H1 (cell line): ENCODE measurements at regions not wholly inside any gene's neighbourhood (a gene's known extent, or its start where the extent isn't known, plus 50 kb on each side); places are given as distances from the start of the nearest gene placed in this dataset.

Source experiments
- CTCF ChIA-PET: fragments of 300-600 bp; sonication (Branson Sonifier 250); formaldehyde crosslinking; loops from one replicate; lab custom pipeline; 2021; ENCODE audit not compliant: partially characterized antibody; lab: Charles Lee
- POLR2A ChIA-PET: fragments of 300-600 bp; sonication (Branson Sonifier 250); formaldehyde crosslinking; loops from one replicate; lab custom pipeline; 2021; ENCODE audit warnings: inconsistent platforms; ENCODE audit not compliant: partially characterized antibody; lab: Charles Lee
- DNase-seq, 2 experiments: peaks; one replicate each; pipeline versions ENCODE4 v3.0.0 to v3.0.0-alpha.2; 2010 to 2022; ENCODE audit warnings: low spot score in 2 of 2, low read depth in 1 of 2, mixed read lengths in 1 of 2
- FAIRE-seq: peaks from 2 replicates; lab custom pipeline; 2011; peaks lifted over from hg19 to GRCh38; lab: Jason Lieb, UNC
- H2AFZ ChIP-seq: 2 replicates; pipeline ENCODE4 v1.8.1; 2012; ENCODE audit warnings: low read length, inconsistent platforms
- H2AK5ac ChIP-seq: 2 replicates; pipeline ENCODE4 v1.6.1; 2013; ENCODE audit warnings: low read depth, low read length
- H2BK120ac ChIP-seq: replicated peaks from 2 replicates; pipeline ENCODE3; 2013; ENCODE audit warnings: low read depth, low read length, inconsistent platforms
- H2BK12ac ChIP-seq: 2 replicates; pipeline ENCODE4 v1.6.1; 2013; ENCODE audit warnings: low read depth, low read length
- H2BK15ac ChIP-seq: 2 replicates; pipeline ENCODE4 v1.6.1; 2013; ENCODE audit warnings: low read length
- H2BK20ac ChIP-seq: 2 replicates; pipeline ENCODE4 v1.6.1; 2013; ENCODE audit warnings: low read length
- H2BK5ac ChIP-seq: 2 replicates; pipeline ENCODE4 v1.6.1; 2013; ENCODE audit warnings: low read depth, low read length
- H3K14ac ChIP-seq: 2 replicates; pipeline ENCODE4 v1.6.1; 2013; ENCODE audit warnings: inconsistent platforms; ENCODE audit not compliant: insufficient read length
- H3K18ac ChIP-seq: 2 replicates; pipeline ENCODE4 v1.6.1; 2013; ENCODE audit warnings: low read length; ENCODE audit errors: extremely low read depth
- H3K23ac ChIP-seq: 2 replicates; pipeline ENCODE4 v1.6.1; 2013; ENCODE audit warnings: inconsistent platforms; ENCODE audit not compliant: insufficient read length
- H3K23me2 ChIP-seq: 2 replicates; pipeline ENCODE4 v1.6.1; 2013; ENCODE audit warnings: low read depth, low read length
- H3K27ac ChIP-seq: 2 replicates; pipeline ENCODE4 v1.6.1; 2011; ENCODE audit warnings: low read depth, low read length, inconsistent platforms
- H3K27me3 ChIP-seq, 4 experiments: replicated peaks in 1 of 4; 1 replicate in 1 of 4; 2 replicates in 3 of 4; pipeline versions ENCODE4 v1.6.1 to v1.8.1; 2011 to 2013; ENCODE audit warnings: low read length in 3 of 4, mild to moderate bottlenecking in 3 of 4, inconsistent platforms in 2 of 4, mixed read lengths in 2 of 4, moderate library complexity in 1 of 4; ENCODE audit not compliant: control insufficient read depth in 3 of 4, insufficient read depth in 3 of 4; ENCODE audit errors: extremely low read depth in 1 of 4
- H3K36me3 ChIP-seq, 4 experiments: 2 replicates each; pipeline versions ENCODE4 v1.6.1 to v1.8.1; 2011 to 2013; ENCODE audit warnings: mild to moderate bottlenecking in 4 of 4, low read length in 3 of 4, moderate library complexity in 2 of 4, control low read depth in 1 of 4, inconsistent platforms in 1 of 4; ENCODE audit not compliant: insufficient read depth in 4 of 4, control insufficient read depth in 2 of 4
- H3K4ac ChIP-seq: replicated peaks from 2 replicates; pipeline ENCODE3; 2013; ENCODE audit warnings: low read length, low read depth, mixed read lengths, inconsistent platforms; ENCODE audit not compliant: insufficient read length
- H3K4me1 ChIP-seq, 4 experiments: replicated peaks in 1 of 4; 1 replicate in 1 of 4; 2 replicates in 3 of 4; pipeline versions ENCODE4 v1.6.1 to v1.8.1; 2011 to 2013; ENCODE audit warnings: low read length in 3 of 4, inconsistent platforms in 2 of 4, mixed read lengths in 1 of 4; ENCODE audit not compliant: insufficient read depth in 4 of 4, control insufficient read depth in 3 of 4
- H3K4me2 ChIP-seq, 2 experiments: 2 replicates each; pipeline versions ENCODE4 v1.6.1 to v1.8.1; 2011 to 2013; ENCODE audit warnings: low read depth in 2 of 2, low read length in 2 of 2, control low read depth in 1 of 2, inconsistent platforms in 1 of 2, mild to moderate bottlenecking in 1 of 2; ENCODE audit not compliant: insufficient read depth in 1 of 2
- H3K4me3 ChIP-seq, 4 experiments: fragments of 200-600, 300-600 bp in 1 of 4; sonication (generic), shearing (Covaris generic), sonication (Bioruptor Twin) in 1 of 4; 2 replicates each; pipeline versions ENCODE4 v1.5.1 to v1.8.1; 2011 to 2016; ENCODE audit warnings: low read length in 4 of 4, low read depth in 3 of 4, control low read depth in 2 of 4, inconsistent platforms in 2 of 4, mild to moderate bottlenecking in 2 of 4, mixed read lengths in 1 of 4, moderate library complexity in 1 of 4; ENCODE audit not compliant: insufficient read depth in 2 of 4; ENCODE audit errors: extremely low read depth in 1 of 4
- H3K56ac ChIP-seq: replicated peaks from 2 replicates; pipeline ENCODE3; 2013; ENCODE audit warnings: low read depth, mild to moderate bottlenecking, mixed read lengths, low read length, inconsistent platforms; ENCODE audit not compliant: insufficient read length
- H3K79me1 ChIP-seq: 2 replicates; pipeline ENCODE4 v1.6.1; 2013; ENCODE audit warnings: low read depth, low read length, control low read depth
- H3K79me2 ChIP-seq, 2 experiments: 2 replicates each; pipeline versions ENCODE4 v1.6.1 to v1.8.1; 2012 to 2013; ENCODE audit warnings: low read length in 2 of 2, mild to moderate bottlenecking in 2 of 2, inconsistent platforms in 1 of 2; ENCODE audit not compliant: insufficient read depth in 2 of 2, control insufficient read depth in 1 of 2
- H3K9ac ChIP-seq, 4 experiments: replicated peaks in 1 of 4; 1 replicate in 1 of 4; 2 replicates in 3 of 4; pipeline versions ENCODE4 v1.6.1 to v1.8.1; 2011 to 2013; ENCODE audit warnings: low read depth in 3 of 4, low read length in 3 of 4, control low read depth in 2 of 4, mild to moderate bottlenecking in 2 of 4, moderate library complexity in 2 of 4, inconsistent platforms in 1 of 4; ENCODE audit errors: extremely low read depth in 1 of 4
- H3K9me3 ChIP-seq, 2 experiments: 2 replicates each; pipeline versions ENCODE4 v1.6.1 to v1.8.1; 2012 to 2013; ENCODE audit warnings: mild to moderate bottlenecking in 2 of 2, moderate library complexity in 2 of 2, control low read depth in 1 of 2, inconsistent platforms in 1 of 2, low read depth in 1 of 2, low read length in 1 of 2, mixed read lengths in 1 of 2; ENCODE audit not compliant: insufficient read depth in 2 of 2
- H4K20me1 ChIP-seq, 2 experiments: replicated peaks in 1 of 2; 2 replicates each; pipeline versions ENCODE3 to v1.8.1; 2011 to 2013; ENCODE audit warnings: inconsistent platforms in 2 of 2, low read length in 2 of 2, mild to moderate bottlenecking in 1 of 2; ENCODE audit not compliant: insufficient read depth in 2 of 2, control insufficient read depth in 1 of 2
- H4K5ac ChIP-seq: 2 replicates; pipeline ENCODE4 v1.6.1; 2013; ENCODE audit warnings: low read length, low read depth, mixed read lengths, inconsistent platforms; ENCODE audit not compliant: insufficient read length
- H4K8ac ChIP-seq: 2 replicates; pipeline ENCODE4 v1.8.0; 2013; ENCODE audit warnings: mild to moderate bottlenecking, moderate library complexity, low read length, inconsistent platforms; ENCODE audit not compliant: insufficient read depth; ENCODE audit errors: extremely low read depth
- H4K91ac ChIP-seq: replicated peaks from 2 replicates; pipeline ENCODE3; 2013; ENCODE audit warnings: low read length, mixed read lengths, inconsistent platforms; ENCODE audit not compliant: insufficient read length
- BACH1 ChIP-seq: IDR thresholded peaks from 2 replicates; pipeline ENCODE4 v1.6.1; 2012; ENCODE audit warnings: low read length, improper control_type of control experiment
- CTCF ChIP-seq, 3 experiments: IDR thresholded peaks; 1 replicate in 2 of 3; 2 replicates in 1 of 3; pipeline versions ENCODE4 v1.5.1 to v1.6.1; 2011; ENCODE audit warnings: low read length in 3 of 3, mild to moderate bottlenecking in 3 of 3, inconsistent platforms in 2 of 3, low read depth in 1 of 3, moderate library complexity in 1 of 3; ENCODE audit not compliant: insufficient read depth in 1 of 3; ENCODE audit errors: control extremely low read depth in 1 of 3
- JUN ChIP-seq: IDR thresholded peaks from 2 replicates; pipeline ENCODE4 v1.6.1; 2011; ENCODE audit warnings: low read depth, mild to moderate bottlenecking, improper control_type of control experiment, low read length
- JUND ChIP-seq: IDR thresholded peaks from 2 replicates; pipeline ENCODE4 v1.6.1; 2011; ENCODE audit warnings: mild to moderate bottlenecking, improper control_type of control experiment, low read length
- POLR2A ChIP-seq, 2 experiments: IDR thresholded peaks; 1 replicate in 1 of 2; 2 replicates in 1 of 2; pipeline ENCODE4 v1.6.1; 2011; ENCODE audit warnings: low read depth in 2 of 2, low read length in 2 of 2, mild to moderate bottlenecking in 2 of 2; ENCODE audit errors: control extremely low read depth in 1 of 2
- RAD21 ChIP-seq, 2 experiments: IDR thresholded peaks in 1 of 2; conservative IDR thresholded peaks in 1 of 2; 2 replicates each; pipeline ENCODE4 v1.6.1; 2011; ENCODE audit warnings: low read depth in 2 of 2, low read length in 2 of 2, improper control_type of control experiment in 1 of 2, inconsistent platforms in 1 of 2, mild to moderate bottlenecking in 1 of 2, moderate library complexity in 1 of 2
- SIN3A ChIP-seq, 2 experiments: IDR thresholded peaks in 1 of 2; conservative IDR thresholded peaks in 1 of 2; 2 replicates each; pipeline ENCODE4 v1.6.1; 2011 to 2012; ENCODE audit warnings: low read length in 2 of 2, improper control_type of control experiment in 1 of 2, low read depth in 1 of 2, mild to moderate bottlenecking in 1 of 2
- YY1 ChIP-seq: IDR thresholded peaks from 2 replicates; pipeline ENCODE4 v1.6.1; 2011; ENCODE audit warnings: low read depth, mild to moderate bottlenecking, low read length
- WGBS, 2 experiments: shearing (Covaris generic) in 1 of 2; methylation state at CpG; one replicate each; pipeline versions ENCODE4 v1.1.6 to v1.1.7; 2013 to 2015; ENCODE audit warnings: low lambda C conversion rate in 2 of 2, mixed read lengths in 2 of 2, inconsistent platforms in 1 of 2, low coverage in 1 of 2, missing lambda C conversion rate in 1 of 2; ENCODE audit not compliant: insufficient replicate concordance in 2 of 2, insufficient coverage in 1 of 2, insufficient read length in 1 of 2; ENCODE audit errors: extremely low coverage in 1 of 2, missing lambda C conversion rate in 1 of 2; 5-methylcytosine and 5-hydroxymethylcytosine counted together

- H2BK12ac ChIP-seq = peak overlapping the region; percentile 91
- peak; percentile 86 for FAIRE-seq
- peaks cover 0 to 11% (median 3%) of the 10 kb centered on the region in 4 experiments; a peak in 4 of 7 replicates for H3K4me1 ChIP-seq
- TF ChIP-seq JUN (no peak), RAD21 (IDR thresholded peaks at IDR 0.05 in 1 of 2, conservative IDR thresholded peaks at IDR 0.05 in 1 of 2; ENCODE audit: low read depth in 2 of 2, low read length in 2 of 2) (peak; percentile 97), YY1 (peak; percentile 61; the same call in 1 of the 2 replicates), BACH1 (0 out of 2 replicates have a peak, but pooled peaks have one; percentile 15), POLR2A (IDR thresholded peaks at IDR 0.05; ENCODE audit: control extremely low read depth in 1 of 2, low read depth in 2 of 2, low read length in 2 of 2) (peak in 1 of 2 experiments; percentile 34; a peak in 1 of 3 replicates), CTCF (IDR thresholded peaks at IDR 0.05; ENCODE audit: control extremely low read depth in 1 of 3, insufficient read depth in 1 of 3, low read depth in 1 of 3, low read length in 3 of 3) (peak; percentile 92 to 95 (median 94)), JUND (peak; percentile 27; the same call in 1 of the 2 replicates), SIN3A (conservative IDR thresholded peaks at IDR 0.05 in 1 of 2, IDR thresholded peaks at IDR 0.05 in 1 of 2; ENCODE audit: low read depth in 1 of 2, low read length in 2 of 2) (no peak)
These were observed 56.0 kb upstream of the DDR1 start for GRCh38 chr6:30828027-30828962.

More at GRCh38 chr6:30828027-30828962, 56.0 kb upstream of the DDR1 start:
- Histone ChIP-seq H2BK120ac (no peak overlapping the region), H4K20me1 (no peaks in the 10 kb centered on the region), H3K27me3 (no peaks in the 10 kb centered on the region), H4K5ac (no peak overlapping the region), H2BK5ac (peak overlapping the region; percentile 82), H3K79me1 (no peaks in the 10 kb centered on the region), H3K23ac (no peak overlapping the region), H2AFZ (peak overlapping the region; percentile 37; the same call in 1 of the 2 replicates), H2AK5ac (no peak overlapping the region), H3K14ac (no peak overlapping the region), H3K56ac (no peak overlapping the region), H3K4ac (peak overlapping the region; percentile 46), H2BK15ac (no peak overlapping the region; the same call in 1 of the 2 replicates), H2BK20ac (peak overlapping the region; percentile 66), H3K27ac (no peak overlapping the region), H4K91ac (peak overlapping the region; percentile 48), H3K23me2 (no peaks in the 10 kb centered on the region), H3K18ac (0 out of 2 replicates have a peak overlapping the region, but pooled peaks have one; percentile 75), H3K36me3 (no peaks in the 10 kb centered on the region), H3K79me2 (no peaks in the 10 kb centered on the region), H4K8ac (peak overlapping the region; percentile 82), H3K9ac (no peak overlapping the region), H3K9me3 (no peaks in the 10 kb centered on the region), H3K4me3 (no peak overlapping the region), H3K4me2 (no peak overlapping the region)
- WGBS, 2 experiments = 66% methylated on average over 12 of the region's 12 CpGs; no CpG with 5 or more reads in 1 of the 2 experiments
- POLR2A ChIA-PET = interaction anchor here (0.6 to 27.8 kb wide), 6 partner anchors 14 to 213 kb away, joined by 3 to 452 read pairs (median 4); partner anchors contain the start of genes DDR1 and VARS2
- peak in 1 of 2 experiments; percentile 93 for DNase-seq
- CTCF ChIA-PET = interaction anchor here (0.6 to 23.9 kb wide), 35 partner anchors 10 to 2000 kb away, joined by 3 to 610 read pairs (median 4); partner anchors contain the start of genes DDR1, GTF2H4, IER3 and VARS2
